ENCODE measurements at regions not wholly inside any gene's neighbourhood (a gene's known extent, or its start where the extent isn't known, plus 50 kb on each side); places are given as distances from the start of the nearest gene placed in this dataset.

- WGBS (ENCODE audit: low lambda C conversion rate) = 2% methylated on average over 3 of the region's 3 CpGs
- H3K4me3 ChIP-seq (replicated peaks in 1 of 3; ENCODE audit: insufficient read depth in 1 of 3, low read depth in 2 of 3, low read length in 3 of 3) = no peak overlapping the region
- H3K4me2 ChIP-seq (ENCODE audit: low read depth, low read length) = no peak overlapping the region
- H3K9ac ChIP-seq (ENCODE audit: insufficient read depth, low read depth, low read length) = no peak overlapping the region
- no peak for ATAC-seq
- TF ChIP-seq SNRNP70 (IDR thresholded peaks at IDR 0.05; ENCODE audit: low read depth, low read length) (no peak), ZKSCAN8 (CRISPR knock-in tag; IDR thresholded peaks at IDR 0.05; ENCODE audit: borderline replicate concordance) (no peak), DBP (CRISPR knock-in tag; IDR thresholded peaks at IDR 0.05; ENCODE audit: not compliant biosample characterization) (no peak), ZNF383 (CRISPR knock-in tag; IDR thresholded peaks at IDR 0.05; ENCODE audit: borderline replicate concordance) (no peak), TRIM24 (CRISPR knock-in tag; IDR thresholded peaks at IDR 0.05) (no peak)
- no peak overlapping the region for H2AFZ ChIP-seq (ENCODE audit: low read length)
- no TSS peak for BruUV-seq (replicated peaks)
- H3K27ac ChIP-seq (ENCODE audit: extremely low read length, insufficient read depth, low read length) = no peak overlapping the region
- ChIA-PET CTCF (ENCODE audit: low intra/inter-chr PET ratio, low total read pairs) (no interaction called here), POLR2A (no interaction called here)
- H3K9me3 ChIP-seq (ENCODE audit: low read length) = peaks cover 83% of the 10 kb centered on the region
- DNase-seq (ENCODE audit: low spot score) = no peak
- no peak for FAIRE-seq
- H3K27me3 ChIP-seq (ENCODE audit: control insufficient read depth in 1 of 2, insufficient read depth in 2 of 2, low read length in 2 of 2) = no peaks in the 10 kb centered on the region
- intact Hi-C loops (cut with micrococcal nuclease; ENCODE audit: unreplicated experiment) = no loop called here
- H3K4me1 ChIP-seq (ENCODE audit: insufficient read depth, low read length) = no peaks in the 10 kb centered on the region
- H4K20me1 ChIP-seq (ENCODE audit: insufficient read depth, low read length) = no peaks in the 10 kb centered on the region
- in situ Hi-C loops (cut with HindIII; ENCODE audit: extremely low pct_ligation_motif_present, low pct_unique_long_range_greater_than_20kb) = no loop called here
- H3K79me2 ChIP-seq (ENCODE audit: insufficient read depth, low read length) = no peaks in the 10 kb centered on the region
- H3K36me3 ChIP-seq (replicated peaks in 1 of 2; ENCODE audit: control insufficient read depth in 1 of 2, insufficient read depth in 2 of 2, low read length in 2 of 2) = no peaks in the 10 kb centered on the region
These were observed 256.2 kb downstream of the TAF11L14 start for GRCh38 chr5:17890501-17890900.

- no peak overlapping the region for H2AFZ ChIP-seq (ENCODE audit: low read length)
- ChIA-PET POLR2A (no interaction called here), CTCF (ENCODE audit: low intra/inter-chr PET ratio, low total read pairs) (no interaction called here)
- H3K4me2 ChIP-seq (ENCODE audit: low read depth, low read length) = no peak overlapping the region
- in situ Hi-C loops (cut with HindIII; ENCODE audit: extremely low pct_ligation_motif_present, low pct_unique_long_range_greater_than_20kb) (no loop called here), intact Hi-C loops (cut with micrococcal nuclease; ENCODE audit: unreplicated experiment) (no loop called here)
- no peaks in the 10 kb centered on the region for H4K20me1 ChIP-seq (ENCODE audit: insufficient read depth, low read length)
- H3K36me3 ChIP-seq (replicated peaks in 1 of 2; ENCODE audit: control insufficient read depth in 1 of 2, insufficient read depth in 2 of 2, low read length in 2 of 2) = no peaks in the 10 kb centered on the region
- 53% methylated on average over 2 of the region's 6 CpGs for WGBS (ENCODE audit: low lambda C conversion rate)
- no peak for FAIRE-seq
- no peak for DNase-seq (ENCODE audit: low spot score)
- no TSS peak for BruUV-seq (replicated peaks)
- H3K9ac ChIP-seq (ENCODE audit: insufficient read depth, low read depth, low read length) = no peak overlapping the region
- H3K27me3 ChIP-seq (ENCODE audit: control insufficient read depth in 1 of 2, insufficient read depth in 2 of 2, low read length in 2 of 2) = no peaks in the 10 kb centered on the region
- H3K4me1 ChIP-seq (ENCODE audit: insufficient read depth, low read length) = no peaks in the 10 kb centered on the region
- H3K9me3 ChIP-seq (ENCODE audit: low read length) = peaks cover 87% of the 10 kb centered on the region
- no peaks in the 10 kb centered on the region for H3K79me2 ChIP-seq (ENCODE audit: insufficient read depth, low read length)
- no peak for ATAC-seq
- H3K27ac ChIP-seq (ENCODE audit: extremely low read length, insufficient read depth, low read length) = no peak overlapping the region
- no peak overlapping the region for H3K4me3 ChIP-seq (replicated peaks in 1 of 3; ENCODE audit: insufficient read depth in 1 of 3, low read depth in 2 of 3, low read length in 3 of 3)
- TF ChIP-seq HNRNPUL1 (IDR thresholded peaks at IDR 0.05; ENCODE audit: low read depth, low read length) (no peak), SATB2 (CRISPR knock-in tag; IDR thresholded peaks at IDR 0.05) (no peak), SAFB2 (CRISPR knock-in tag; IDR thresholded peaks at IDR 0.05; ENCODE audit: borderline replicate concordance, low read depth) (no peak), ZNF44 (CRISPR knock-in tag; IDR thresholded peaks at IDR 0.05) (no peak), CERS6 (CRISPR knock-in tag; IDR thresholded peaks at IDR 0.05) (no peak), DMTF1 (CRISPR knock-in tag; IDR thresholded peaks at IDR 0.05) (no peak), MYPOP (CRISPR knock-in tag; IDR thresholded peaks at IDR 0.05) (no peak), FOXA1 (IDR thresholded peaks at IDR 0.05) (no peak), FOXA1 (CRISPR knock-in tag; IDR thresholded peaks at IDR 0.05) (no peak)
These were observed 257.6 kb downstream of the TAF11L14 start for GRCh38 chr5:17891881-17892280.

Data from HepG2 (cell line).